NCI-H2171 treated with DMSO at 0.1 percent for 48 hours (cell line): ENCODE measurements at regions not wholly inside any gene's neighbourhood (a gene's known extent, or its start where the extent isn't known, plus 50 kb on each side); places are given as distances from the start of the nearest gene placed in this dataset.
"Not testable (repeated sequence)": the region's sequence is repeated elsewhere in the genome, so short reads cannot be mapped to it uniquely, and the experiment has no call there.

Source experiments
- DNase-seq: peaks from one replicate; lab custom pipeline; 2025; lab: John Stamatoyannopoulos, UW

DNA sequence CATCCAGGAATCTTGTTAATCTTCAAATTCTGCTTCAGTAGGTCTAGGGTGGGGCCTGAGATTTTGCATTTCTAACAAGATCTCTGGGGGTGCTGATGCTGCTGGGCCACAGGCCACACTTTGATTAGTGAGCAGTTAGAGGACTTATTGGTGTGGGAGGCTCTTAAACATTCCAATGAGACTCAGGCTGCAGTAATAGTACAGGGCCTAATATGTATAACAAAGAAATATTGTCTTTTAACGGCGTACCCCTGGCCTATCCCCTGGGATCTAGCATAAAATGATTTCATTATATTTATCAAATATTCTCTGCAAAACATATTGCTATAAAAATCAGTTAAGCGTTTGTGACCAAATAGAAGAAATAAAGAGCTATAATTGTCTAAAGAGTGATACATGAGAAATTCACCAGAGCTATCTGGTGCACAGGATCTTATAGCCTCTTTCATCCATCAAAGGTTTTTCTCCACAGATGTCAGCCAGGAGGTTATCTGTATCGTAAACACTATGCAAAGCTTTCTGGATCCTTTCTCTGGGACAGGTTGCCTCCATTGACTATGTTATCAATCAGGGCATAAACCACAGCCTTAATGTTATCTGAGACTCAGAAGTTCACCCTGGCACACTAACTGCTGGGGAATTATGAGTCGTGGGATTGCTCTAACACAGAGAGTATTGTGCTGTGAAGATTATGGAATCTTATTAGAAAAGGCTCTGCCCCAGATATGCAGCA, 488.5 kb upstream of the MAP3K7 start:
- DNase-seq: no peak

DNA sequence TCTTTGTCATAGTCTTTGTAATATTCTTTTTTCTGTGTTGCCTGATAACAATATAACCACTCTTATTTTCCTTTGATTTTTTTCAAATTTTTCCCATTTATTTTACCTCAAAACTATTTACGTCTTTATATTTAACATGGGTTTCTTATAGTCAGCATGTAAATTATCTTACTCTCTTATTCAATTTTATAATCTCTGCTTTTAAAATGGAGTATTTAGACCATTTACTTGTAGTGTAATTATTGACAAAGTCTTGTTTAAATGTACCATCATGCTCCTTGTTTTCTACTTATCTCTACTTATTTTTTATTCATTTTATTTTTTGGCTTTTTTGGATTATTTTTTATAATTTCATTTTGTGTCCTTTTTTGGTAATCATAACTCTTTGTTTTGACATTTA, 476.5 kb upstream of the MAP3K7 start:
- no peak for DNase-seq

DNA sequence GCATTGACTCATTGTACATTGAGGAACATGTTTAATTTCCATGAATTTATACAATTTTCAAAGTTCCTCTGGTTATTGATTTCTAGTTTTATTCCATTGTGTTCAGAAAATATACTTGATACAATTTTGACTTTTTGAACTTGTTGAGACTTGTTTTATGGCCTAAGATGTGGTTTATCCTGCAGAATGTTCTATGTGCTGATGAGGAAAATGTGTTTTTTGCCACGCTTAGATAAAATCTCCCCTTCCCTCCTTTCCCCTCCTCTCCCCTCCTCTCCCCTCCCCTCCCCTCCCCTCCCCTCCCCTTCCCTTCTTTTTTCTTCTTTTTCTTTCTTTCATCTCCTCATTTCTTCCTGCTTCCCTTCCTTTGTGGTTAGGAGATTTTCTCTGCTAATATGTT, 470.8 kb upstream of the MAP3K7 start:
- no peak for DNase-seq

DNA sequence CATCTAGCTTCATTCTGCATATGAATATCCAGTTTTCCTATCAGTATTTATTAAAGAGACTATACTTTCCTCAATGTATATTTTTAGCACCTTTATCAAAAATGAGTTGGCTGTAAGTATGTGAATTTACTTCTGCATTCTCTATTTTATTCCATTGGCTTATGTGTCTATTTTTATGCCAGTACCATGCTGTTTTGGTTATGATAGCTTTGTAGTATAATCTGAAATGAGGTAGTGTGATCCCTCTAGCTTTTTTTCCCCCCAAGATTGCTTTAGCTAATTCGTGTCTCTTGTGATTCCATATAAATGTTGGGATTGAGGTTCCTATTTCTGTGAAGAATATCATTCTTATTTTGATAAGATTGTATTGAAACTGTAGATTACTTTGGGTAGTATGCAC, 469.1 kb upstream of the MAP3K7 start:
- DNase-seq: no peak

DNA sequence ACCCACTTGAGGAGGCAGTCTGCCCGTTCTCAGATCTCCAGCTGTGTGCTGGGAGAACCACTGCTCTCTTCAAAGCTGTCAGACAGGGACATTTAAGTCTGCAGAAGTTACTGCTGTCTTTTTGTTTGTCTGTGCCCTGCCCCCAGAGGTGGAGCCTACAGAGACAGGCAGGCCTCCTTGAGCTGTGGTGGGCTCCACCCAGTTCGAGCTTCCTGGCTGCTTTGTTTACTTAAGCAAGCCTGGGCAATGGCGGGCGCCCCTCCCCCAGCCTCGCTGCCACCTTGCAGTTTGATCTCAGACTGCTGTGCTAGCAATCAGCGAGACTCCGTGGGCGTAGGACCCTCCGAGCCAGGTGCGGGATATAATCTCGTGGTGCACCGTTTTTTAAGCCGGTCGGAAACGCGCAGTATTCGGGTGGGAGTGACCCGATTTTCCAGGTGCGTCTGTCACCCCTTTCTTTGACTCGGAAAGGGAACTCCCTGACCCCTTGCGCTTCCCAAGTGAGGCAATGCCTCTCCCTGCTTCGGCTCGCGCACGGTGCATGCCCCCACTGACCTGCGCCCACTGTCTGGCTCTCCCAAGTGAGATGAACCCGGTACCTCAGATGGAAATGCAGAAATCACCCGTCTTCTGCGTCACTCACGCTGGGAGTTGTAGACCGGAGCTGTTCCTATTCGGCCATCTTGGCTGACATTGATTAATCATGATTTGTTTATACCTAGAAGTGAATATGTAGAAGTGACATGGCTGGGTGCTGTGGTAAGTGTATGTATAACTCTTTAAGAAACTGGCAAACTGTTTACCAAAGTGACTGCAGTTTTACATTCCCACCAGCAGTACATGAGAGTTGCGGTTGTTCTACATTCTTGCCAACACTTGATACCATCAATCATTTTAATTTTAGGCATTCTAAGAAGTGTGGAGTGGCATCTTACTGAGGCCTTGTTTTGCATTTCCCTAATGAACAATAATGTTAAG, 465.9 kb upstream of the MAP3K7 start:
- DNase-seq: not testable (repeated sequence)

DNA sequence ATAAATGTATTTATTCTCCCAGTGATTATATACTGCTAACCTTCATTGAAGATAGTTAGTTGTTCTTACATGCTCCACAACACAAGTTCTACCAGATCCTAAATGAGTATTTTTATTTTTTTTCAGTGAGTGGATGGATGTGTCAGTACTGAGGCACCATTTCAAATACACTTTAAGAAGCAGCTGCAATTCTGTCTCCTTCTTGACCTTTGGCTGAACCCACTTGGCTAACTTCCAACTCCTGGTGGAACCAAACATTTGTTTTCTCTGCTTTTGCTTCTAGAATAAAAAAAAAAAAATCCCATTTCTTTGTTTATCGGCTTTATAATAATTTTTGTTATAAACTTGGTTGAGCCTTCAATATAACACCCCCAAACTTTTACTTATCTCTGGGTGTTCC, 458.3 kb upstream of the MAP3K7 start:
- DNase-seq: peak; percentile 59

DNA sequence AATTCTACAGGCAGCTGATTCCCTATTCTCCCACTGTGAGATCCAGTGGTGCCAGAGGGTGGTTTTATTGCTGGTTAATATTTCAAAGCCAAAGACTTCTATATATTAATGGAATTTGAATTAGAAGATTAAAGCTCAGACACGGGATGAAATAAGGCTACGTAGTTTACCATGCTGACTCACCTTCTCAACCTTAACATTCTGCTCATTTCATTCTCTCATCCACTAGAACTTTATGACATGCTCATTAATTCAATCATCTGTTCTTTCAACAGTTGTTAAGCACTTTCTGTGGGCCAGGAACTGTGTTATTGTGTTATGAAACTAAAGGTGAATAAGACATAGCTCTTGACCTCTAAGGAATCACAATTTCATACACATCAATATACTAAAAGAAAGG, 456.9 kb upstream of the MAP3K7 start:
- DNase-seq: no peak

DNA sequence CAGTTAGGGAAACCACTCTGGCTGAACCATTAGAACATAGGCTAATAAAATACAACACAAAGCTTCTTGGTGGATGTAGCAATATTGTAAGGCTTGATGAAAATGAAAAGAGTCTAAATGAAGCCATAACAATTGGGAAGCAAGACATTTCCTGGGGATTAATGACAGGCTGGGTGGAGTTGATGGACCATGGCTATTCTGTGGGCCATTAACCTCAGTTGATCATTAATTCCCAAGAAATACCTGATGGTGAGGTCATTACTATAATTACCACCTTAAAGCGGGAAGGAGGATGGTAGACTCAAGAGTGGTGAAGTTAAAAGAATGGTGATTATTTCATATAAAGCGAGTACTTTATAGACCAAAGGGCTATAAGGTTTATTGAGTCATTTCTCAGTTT, 455.8 kb upstream of the MAP3K7 start:
- no peak for DNase-seq

DNA sequence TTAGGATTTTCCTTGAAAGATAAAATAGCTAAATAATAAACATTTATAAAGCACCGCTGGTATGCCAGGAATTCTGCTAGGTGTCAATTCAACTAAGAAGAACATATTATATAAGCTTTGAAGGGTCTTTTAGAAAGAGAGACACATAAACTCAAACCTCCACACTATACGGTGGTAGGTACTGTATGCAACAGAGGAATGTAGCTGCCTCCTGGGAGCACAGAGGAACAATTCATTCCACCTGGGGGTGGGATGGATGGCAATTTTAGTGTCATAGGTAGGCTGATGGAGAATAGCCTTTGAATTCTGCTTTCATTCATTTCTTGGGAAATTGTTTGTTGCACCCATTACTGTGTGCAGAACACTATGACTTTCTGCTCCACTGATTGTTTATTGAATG, 447.1 kb upstream of the MAP3K7 start:
- DNase-seq: no peak

DNA sequence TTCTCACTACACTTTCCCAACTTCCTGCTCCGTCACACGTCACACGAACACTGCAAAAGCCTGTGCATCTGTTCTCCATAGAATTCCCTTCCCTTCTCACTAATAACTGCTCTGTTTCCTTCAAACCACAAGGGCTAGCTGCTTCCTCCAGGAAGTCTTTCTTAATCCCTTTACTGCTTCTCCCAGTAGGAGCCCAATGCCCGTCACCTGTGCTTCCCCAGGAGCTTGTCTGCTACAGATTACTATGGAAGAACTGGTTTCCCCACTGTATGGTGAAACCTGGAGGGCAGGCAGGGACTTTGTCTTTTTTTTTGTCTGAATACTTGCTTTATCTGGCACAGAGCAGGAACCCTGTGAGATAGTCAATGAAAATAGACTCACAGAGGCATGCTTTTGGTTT, 444.7 kb upstream of the MAP3K7 start:
- DNase-seq: no peak

DNA sequence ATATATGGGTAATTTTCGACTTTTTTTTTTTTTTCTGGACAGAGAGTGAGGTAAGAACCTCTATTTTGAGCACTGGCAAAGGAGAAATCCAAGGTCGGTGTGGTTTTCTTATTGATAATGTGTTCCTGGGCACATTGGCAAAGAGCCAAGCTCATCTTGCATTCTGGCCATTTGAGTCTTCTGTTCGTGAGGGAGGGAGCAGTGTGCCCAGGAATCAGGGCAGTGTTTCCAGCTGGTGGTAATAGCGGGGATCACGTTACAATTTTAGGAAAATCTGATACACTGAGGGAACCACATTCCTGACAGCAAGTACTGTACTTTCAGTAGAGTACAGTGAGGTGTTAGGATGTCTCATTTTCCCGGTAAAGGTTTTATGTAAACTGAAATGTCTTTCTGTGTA, 442.3 kb upstream of the MAP3K7 start:
- peak; percentile 75 for DNase-seq

DNA sequence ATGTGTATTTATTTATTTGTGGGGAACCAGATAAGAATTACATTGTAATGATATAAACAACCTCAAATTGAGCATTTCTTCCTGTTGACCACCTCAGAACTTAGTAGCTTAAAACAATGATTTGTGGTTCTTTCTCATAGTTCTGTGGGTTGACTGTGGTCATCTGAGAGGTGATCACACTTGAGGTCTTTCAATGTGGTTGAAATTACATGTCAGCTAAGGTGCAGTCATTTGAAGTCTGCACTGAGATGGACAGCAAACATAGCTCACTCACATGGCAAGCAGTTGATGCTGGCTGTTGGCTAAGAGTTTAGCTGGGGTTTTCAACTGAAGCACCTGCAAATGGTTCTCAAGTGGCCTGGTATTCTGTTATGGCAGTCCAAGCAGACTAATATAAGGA, 436.7 kb upstream of the MAP3K7 start:
- no peak for DNase-seq

DNA sequence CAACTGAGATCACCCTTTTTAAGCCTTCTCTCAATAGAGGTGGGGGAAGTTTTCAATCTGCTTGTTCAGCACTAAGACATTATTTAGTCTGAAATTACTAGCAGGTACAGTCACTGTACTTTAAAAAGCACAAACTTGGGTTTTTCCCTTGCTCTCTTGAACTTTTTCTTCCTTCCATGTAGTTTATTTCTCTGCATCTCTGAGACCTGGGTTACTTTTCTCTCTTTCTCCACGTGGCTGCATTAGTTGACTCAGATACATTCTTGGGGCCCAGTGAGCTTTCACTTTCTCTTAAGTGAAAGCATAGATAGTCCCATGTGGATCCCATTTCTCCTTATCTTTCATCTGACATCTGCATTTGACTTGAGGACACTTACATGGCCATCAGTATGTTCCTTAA, 433.9 kb upstream of the MAP3K7 start:
- DNase-seq: no peak

DNA sequence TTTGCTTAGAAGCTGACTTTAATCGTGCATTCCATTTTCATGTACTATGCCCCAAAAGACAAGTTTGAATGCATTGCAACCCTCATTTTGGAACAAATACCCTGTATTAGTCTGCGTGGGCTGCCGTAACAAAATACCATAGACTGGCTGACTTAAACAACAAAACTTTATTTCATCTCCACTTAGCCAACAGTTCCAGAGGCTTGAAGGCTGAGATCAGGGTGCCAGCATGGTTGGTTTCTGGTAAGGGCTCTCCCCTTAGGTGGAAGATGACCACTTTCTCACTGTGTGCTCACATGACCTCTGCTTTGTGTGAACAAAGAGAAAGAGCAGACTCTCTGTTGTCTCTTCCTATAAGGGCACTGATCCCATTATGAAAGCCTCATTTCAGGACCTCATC, 431.7 kb upstream of the MAP3K7 start:
- DNase-seq: no peak

DNA sequence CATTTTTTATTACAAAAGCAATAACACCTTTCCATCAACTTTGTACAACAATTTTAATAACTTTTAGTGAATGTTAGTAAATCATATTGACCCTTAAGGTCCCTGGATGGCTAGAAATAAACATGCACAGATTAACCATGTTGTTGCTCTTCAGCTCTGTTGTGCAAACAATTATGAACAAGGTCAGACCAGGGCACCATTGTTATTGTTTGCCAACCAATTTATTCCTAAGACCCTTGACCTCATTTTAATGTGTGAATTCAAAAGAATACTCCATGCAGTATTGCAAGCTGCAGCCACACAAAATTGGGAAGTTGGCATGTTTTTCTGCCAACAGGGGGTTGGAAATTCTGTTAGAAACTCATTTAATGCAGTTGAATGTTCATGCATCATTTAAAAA, 426.6 kb upstream of the MAP3K7 start:
- DNase-seq: no peak

DNA sequence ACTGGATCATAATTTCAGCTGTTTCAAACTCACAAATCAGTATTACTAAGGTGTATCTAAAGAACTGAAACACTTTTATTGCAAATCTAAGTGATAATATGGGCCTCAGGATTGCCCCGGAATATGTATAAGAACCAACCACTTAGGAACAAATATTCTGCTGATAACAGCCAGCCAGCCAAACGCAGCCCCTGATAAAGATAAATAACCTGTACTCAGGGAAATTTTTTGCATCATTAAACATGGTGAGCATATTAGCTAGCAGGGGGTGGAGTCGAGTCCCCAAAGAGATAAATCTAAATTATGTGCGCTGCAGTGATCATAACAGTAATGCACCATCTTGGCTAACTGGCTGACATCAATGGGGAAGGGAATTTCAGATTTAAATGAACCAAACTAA, 410.2 kb upstream of the MAP3K7 start:
- DNase-seq: peak; percentile 14

DNA sequence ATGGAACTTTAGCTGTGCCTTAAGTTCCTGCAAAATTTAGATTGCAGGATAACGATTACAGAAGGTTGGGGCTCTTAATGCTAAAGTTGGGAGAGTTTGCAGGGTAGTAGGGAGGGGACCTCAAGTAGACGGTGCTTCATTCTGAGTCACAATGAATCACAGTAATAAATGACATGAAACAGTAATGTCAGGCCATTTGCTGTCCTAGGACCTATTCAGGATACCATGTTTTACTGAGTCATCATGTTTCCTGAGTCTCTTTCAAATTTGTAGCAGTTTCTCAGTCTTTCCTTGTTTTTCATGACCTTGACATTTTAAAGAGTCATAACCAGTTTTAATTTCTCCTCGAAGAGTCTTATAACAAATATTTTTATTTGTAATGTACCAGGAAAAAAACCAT, 406.9 kb upstream of the MAP3K7 start:
- DNase-seq: no peak

DNA sequence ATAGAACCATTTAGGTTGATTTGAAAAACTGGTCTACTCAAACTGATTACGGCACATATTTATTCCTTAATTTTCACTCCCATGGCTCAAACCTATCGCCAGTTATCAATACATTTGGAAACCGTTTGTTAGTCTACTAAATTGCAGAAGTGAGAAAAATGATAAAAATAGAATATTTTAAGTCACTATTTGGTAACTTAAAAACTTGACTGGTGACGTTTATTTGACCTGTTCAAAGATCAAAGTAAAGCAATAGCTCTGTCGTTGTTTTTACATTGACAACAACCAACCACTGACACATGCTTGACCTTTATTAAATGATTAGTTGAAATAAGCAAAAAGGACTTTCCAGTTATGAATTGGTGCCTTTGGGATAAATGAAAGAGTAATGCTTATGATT, 402.9 kb upstream of the MAP3K7 start:
- DNase-seq: no peak

DNA sequence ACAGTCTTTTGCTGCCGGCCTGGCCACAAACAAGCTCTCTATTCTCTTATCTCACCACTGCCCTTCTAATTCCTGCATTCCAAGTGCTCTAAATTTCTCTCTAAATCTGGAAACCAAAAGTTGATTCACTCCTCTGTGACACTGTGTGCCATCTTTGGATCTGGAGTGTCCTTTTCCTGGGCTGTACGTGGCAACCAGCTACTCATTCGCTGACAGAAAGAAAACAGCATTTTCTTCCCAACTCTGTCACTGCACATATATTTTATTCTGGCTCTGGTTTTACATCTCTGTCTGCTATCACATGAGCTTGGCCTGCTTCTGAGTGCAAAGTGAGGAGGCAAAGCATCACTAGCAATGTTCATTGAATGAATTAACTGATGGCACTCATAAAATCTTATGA, 397.2 kb upstream of the MAP3K7 start:
- no peak for DNase-seq

DNA sequence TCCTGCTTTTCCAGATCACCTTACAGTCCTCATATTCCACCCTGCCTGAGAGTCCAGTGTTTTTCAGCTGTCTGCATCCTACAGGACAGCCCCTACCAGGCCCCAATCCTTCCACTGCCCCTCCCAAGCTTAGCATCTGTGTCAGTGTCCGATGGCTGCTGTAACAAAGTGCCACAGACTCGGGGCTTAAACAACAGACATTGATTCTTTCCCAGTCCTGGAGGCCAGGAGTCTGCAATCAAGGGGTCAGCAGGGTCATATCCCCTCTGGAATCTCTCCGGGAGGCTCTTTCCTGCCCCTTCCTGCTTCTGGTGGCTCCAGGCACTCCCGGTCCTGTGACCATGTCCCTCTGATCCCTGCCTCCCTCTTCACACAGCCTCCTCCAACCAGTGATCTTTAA, 396.6 kb upstream of the MAP3K7 start:
- no peak for DNase-seq

DNA sequence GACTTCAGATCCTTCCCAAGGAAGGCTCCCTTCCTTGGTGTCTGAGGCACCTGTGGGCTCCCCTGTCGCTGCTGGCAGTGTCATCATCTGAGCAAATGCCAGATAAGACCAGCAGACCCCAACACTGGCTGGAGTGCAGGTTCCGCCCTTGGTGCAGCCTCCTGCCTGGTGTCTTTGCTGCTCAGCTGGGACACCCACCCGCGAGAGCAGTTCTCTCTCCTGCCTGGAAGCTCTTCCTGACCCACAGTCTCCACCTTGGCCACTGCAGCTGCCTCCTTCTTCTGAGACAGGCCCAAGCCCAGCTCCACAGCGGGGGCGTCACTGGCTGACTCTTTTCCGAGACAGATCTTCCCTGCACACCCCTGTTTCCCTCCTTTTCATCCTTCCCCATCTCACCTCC, 395.7 kb upstream of the MAP3K7 start:
- no peak for DNase-seq

DNA sequence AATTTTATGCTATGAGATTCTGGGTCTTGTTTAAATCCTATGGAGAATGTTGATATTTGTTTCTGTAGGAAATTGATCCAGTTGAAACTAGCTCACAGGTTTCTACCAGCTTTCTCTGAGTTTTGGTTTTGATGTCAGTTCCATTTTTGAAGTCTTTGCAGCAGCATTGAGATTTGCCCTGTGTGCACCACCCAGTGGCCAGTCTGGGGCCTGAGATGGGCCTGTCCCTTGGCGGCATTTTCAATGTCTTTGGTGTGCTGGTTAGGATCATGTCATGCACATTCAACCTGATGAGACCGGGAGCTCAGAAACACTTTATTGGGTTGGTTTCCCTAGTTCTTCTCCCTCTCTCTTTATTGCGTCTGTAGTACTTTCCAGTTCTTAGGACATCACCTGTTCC, 395.2 kb upstream of the MAP3K7 start:
- DNase-seq: no peak

DNA sequence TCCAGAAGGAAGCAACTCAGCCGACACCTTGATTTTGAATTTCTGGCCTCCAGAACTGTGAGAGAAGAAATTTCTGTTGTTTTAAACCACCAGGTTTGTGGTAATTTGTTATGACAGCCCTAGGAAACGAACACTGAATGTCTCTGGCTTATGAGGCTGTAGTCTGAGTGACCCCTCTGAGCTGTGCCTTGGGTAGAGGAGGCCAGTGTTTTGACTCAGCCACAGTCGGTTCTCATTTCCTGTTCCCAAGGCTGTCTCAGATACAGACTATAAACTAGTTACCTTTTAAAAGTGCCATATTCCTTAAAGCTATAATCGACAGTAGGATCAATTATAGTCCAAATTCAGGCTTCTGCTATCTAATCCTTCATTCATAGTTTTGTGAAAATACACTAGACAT, 391.2 kb upstream of the MAP3K7 start:
- DNase-seq: no peak

DNA sequence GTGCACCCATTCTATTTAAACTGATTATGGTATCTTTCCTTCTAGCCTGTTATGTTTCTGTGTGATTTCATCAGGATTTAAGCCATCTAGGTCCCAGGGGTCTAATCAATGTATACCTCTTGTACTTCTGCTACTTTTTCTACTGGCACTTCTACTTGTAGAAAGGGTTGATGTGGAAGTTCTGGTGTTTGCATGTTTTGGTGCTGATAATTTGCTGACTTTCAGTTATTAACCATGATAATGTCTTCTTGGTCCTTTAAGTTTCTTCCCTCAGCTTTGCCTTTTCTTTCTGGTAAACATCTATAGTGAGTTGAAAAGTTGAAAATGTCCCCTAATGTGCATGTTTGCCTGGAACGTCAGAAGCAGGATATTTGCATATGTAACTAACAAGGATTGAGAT, 390.6 kb upstream of the MAP3K7 start:
- no peak for DNase-seq
